Upper lobe of left lung (tissue), 6 donors: ENCODE measurements at regions not wholly inside any gene's neighbourhood (a gene's known extent, or its start where the extent isn't known, plus 50 kb on each side); places are given as distances from the start of the nearest gene placed in this dataset.

Source experiments
- ATAC-seq, 2 donors: fragments of 200-7000 bp; cut with Tn5 transposase; one replicate each; pipeline ENCODE4 v1.9.1; 2022; ENCODE audit warnings: mild to moderate bottlenecking in 2 of 2, moderate library complexity in 2 of 2; ENCODE audit not compliant: low FRiP score in 2 of 2
- DNase-seq, 2 donors: peaks; one replicate each; pipeline ENCODE4 v3.0.0-alpha.2; 2019 to 2020
- H3K27ac ChIP-seq, 4 donors: fragments of 200-600 bp; sonication (generic); one replicate each; pipeline ENCODE4 v1.5.1; 2016 to 2019
- H3K27me3 ChIP-seq, 4 donors: fragments of 200-600 bp; sonication (generic); one replicate each; pipeline ENCODE4 v1.5.1; 2017 to 2019
- H3K36me3 ChIP-seq, 4 donors: fragments of 200-600 bp; sonication (generic); one replicate each; pipeline ENCODE4 v1.5.1; 2016 to 2019
- H3K4me1 ChIP-seq, 4 donors: fragments of 200-600 bp; sonication (generic); one replicate each; pipeline ENCODE4 v1.5.1; 2018 to 2019
- H3K4me3 ChIP-seq, 4 donors: fragments of 200-600 bp; sonication (generic); one replicate each; pipeline ENCODE4 v1.5.1; 2017 to 2019; ENCODE audit warnings: mild to moderate bottlenecking in 2 of 4, moderate library complexity in 1 of 4
- H3K9me3 ChIP-seq, 4 donors: fragments of 200-600 bp; sonication (generic); one replicate each; pipeline ENCODE4 v1.5.1; 2018 to 2019
- CTCF ChIP-seq, 6 experiments: fragments of 450-650 bp in 4 of 6; fragments of 200-600 bp in 2 of 6; sonication (generic) in 2 of 6; IDR thresholded peaks; one replicate each; pipeline ENCODE4 v1.5.1; 2016 to 2019; ENCODE audit warnings: antibody characterized with exemption in 6 of 6
- EP300 ChIP-seq, 4 donors: sonication (generic); formaldehyde crosslinking; IDR thresholded peaks; one replicate each; pipeline ENCODE4 v1.5.1; 2017; ENCODE audit warnings: antibody characterized with exemption in 4 of 4, control low read depth in 2 of 4
- POLR2A ChIP-seq, 4 donors: fragments of 450-650 bp; IDR thresholded peaks; one replicate each; pipeline ENCODE4 v1.5.1; 2016 to 2017; ENCODE audit warnings: antibody characterized with exemption in 4 of 4, mild to moderate bottlenecking in 2 of 4
- POLR2AphosphoS5 ChIP-seq, 2 donors: sonication (generic); formaldehyde crosslinking; IDR thresholded peaks; one replicate each; pipeline ENCODE4 v1.5.1; 2017; ENCODE audit warnings: antibody characterized with exemption in 2 of 2
- WGBS, 2 donors: methylation state at CpG; one replicate each; pipeline ENCODE4 v1.1.5; 2017 to 2018; 5-methylcytosine and 5-hydroxymethylcytosine counted together
- small RNA-seq, 4 donors: library from RNA; depleted of rRNA; stranded (forward); fragments of <200 nt; gene quantifications; one replicate each; pipeline ENCODE3, GENCODE V24; 2016
- donor health status: DM: no; HTN: no; CAD: no; lungs with moderate emphysema.
- donor health status: DM: no; HTN: yes; CAD: no; lungs with severe emphysema.

- WGBS, 2 donors: 43 to 57% methylated on average over 1 of the region's 1 CpG
- DNase-seq (no peak), ATAC-seq (no peak)
- H3K4me3 ChIP-seq: no peak overlapping the region
- H3K27ac ChIP-seq: no peak overlapping the region
- H3K27me3 ChIP-seq: no peaks in the 10 kb centered on the region
- H3K9me3 ChIP-seq: peaks cover 6 to 35% (median 25%) of the 10 kb centered on the region in 4 donors
- no peaks in the 10 kb centered on the region for H3K4me1 ChIP-seq
- H3K36me3 ChIP-seq: no peaks in the 10 kb centered on the region
- TF ChIP-seq EP300 (IDR thresholded peaks at IDR 0.05) (no peak), CTCF (IDR thresholded peaks at IDR 0.05) (no peak), POLR2AphosphoS5 (IDR thresholded peaks at IDR 0.05) (no peak), POLR2A (IDR thresholded peaks at IDR 0.05) (no peak)
These were observed 195.8 kb downstream of the IGSF11 start for GRCh38 chr3:118838871-118839270.

- H3K27me3 ChIP-seq: no peaks in the 10 kb centered on the region
- no peak for ATAC-seq
- DNase-seq: no peak
- H3K4me1 ChIP-seq: no peaks in the 10 kb centered on the region
- H3K9me3 ChIP-seq: peaks cover 6 to 39% (median 25%) of the 10 kb centered on the region in 4 donors
- H3K36me3 ChIP-seq: no peaks in the 10 kb centered on the region
- TF ChIP-seq POLR2AphosphoS5 (IDR thresholded peaks at IDR 0.05) (no peak), POLR2A (IDR thresholded peaks at IDR 0.05) (no peak), EP300 (IDR thresholded peaks at IDR 0.05) (no peak), CTCF (IDR thresholded peaks at IDR 0.05) (no peak)
- WGBS, 2 donors: 92 to 93% methylated on average over 7 of the region's 7 CpGs
- H3K4me3 ChIP-seq: no peak overlapping the region
- no peak overlapping the region for H3K27ac ChIP-seq
These were observed 192.3 kb downstream of the IGSF11 start for GRCh38 chr3:118842147-118842863.

GRCh38 chr3:118846176-118846575 lies 188.5 kb downstream of the IGSF11 start:
- no peak overlapping the region for H3K4me3 ChIP-seq
- no peaks in the 10 kb centered on the region for H3K27me3 ChIP-seq
- no peaks in the 10 kb centered on the region for H3K36me3 ChIP-seq
- no peak for DNase-seq
- WGBS, 2 donors: 85 to 92% methylated on average over 7 of the region's 7 CpGs
- no peaks in the 10 kb centered on the region for H3K4me1 ChIP-seq
- H3K9me3 ChIP-seq: peaks cover 6 to 25% (median 19%) of the 10 kb centered on the region in 4 donors
- no peak overlapping the region for H3K27ac ChIP-seq
- TF ChIP-seq POLR2A (IDR thresholded peaks at IDR 0.05): no peak
- no peak for TF ChIP-seq CTCF (IDR thresholded peaks at IDR 0.05)
- no peak for ATAC-seq

Small RNA genes lying in the stretch of these regions (small RNA-seq; reads per million reads assigned to genes)
- gene MIR4447: 0 reads per million in 4 donors
- gene RF01884: 0 reads per million in 4 donors
- 0 to 0.20 (median 0) reads per million in 4 donors for gene RNU5E-8P
- gene RNU6-1200P: 0 reads per million in 4 donors
